Stimulated activated naive B cell treated with anti-CD40 and anti-IgM and Interleukin-4, amounts not matched to agents 10 μg/mL and 1 μg/mL and 100 μg/mL, for 72 hours (primary cell): ENCODE measurements at regions not wholly inside any gene's neighbourhood (a gene's known extent, or its start where the extent isn't known, plus 50 kb on each side); places are given as distances from the start of the nearest gene placed in this dataset.

Source experiments
- ATAC-seq, 2 donors: fragments of 150-1000 bp; cut with Tn5 transposase; replicated peaks; 2 replicates each; pipeline ENCODE4 v1.10.0; 2021; ENCODE audit warnings: moderate library complexity in 1 of 2
- DNase-seq: peaks from one replicate; pipeline ENCODE4 v3.0.0; 2021
- H3K27ac Mint-ChIP-seq: one replicate; pipeline ENCODE4 v1.8.0; 2022; ENCODE audit warnings: mild to moderate bottlenecking, mixed read lengths
- H3K27me3 Mint-ChIP-seq, 2 donors: one replicate each; pipeline ENCODE4 v1.8.0; 2022; ENCODE audit warnings: mixed read lengths in 2 of 2
- H3K36me3 Mint-ChIP-seq, 2 donors: one replicate each; pipeline ENCODE4 v1.8.0; 2022; ENCODE audit warnings: mixed read lengths in 2 of 2, mild to moderate bottlenecking in 1 of 2
- H3K4me1 Mint-ChIP-seq, 2 donors: one replicate each; pipeline ENCODE4 v1.8.0; 2022; ENCODE audit warnings: mixed read lengths in 2 of 2, mild to moderate bottlenecking in 1 of 2
- H3K4me3 Mint-ChIP-seq, 2 donors: one replicate each; pipeline ENCODE4 v1.8.0; 2022; ENCODE audit warnings: mild to moderate bottlenecking in 2 of 2, mixed read lengths in 2 of 2, moderate library complexity in 1 of 2
- H3K9me3 Mint-ChIP-seq, 2 donors: one replicate each; pipeline ENCODE4 v1.8.0; 2022; ENCODE audit warnings: mixed read lengths in 2 of 2, mild to moderate bottlenecking in 1 of 2

GRCh38 chr12:63220921-63221320 is 69.9 kb upstream of the AVPR1A start:
- no peaks in the 10 kb centered on the region for H3K36me3 Mint-ChIP-seq
- no peak overlapping the region for H3K4me3 Mint-ChIP-seq
- H3K27ac Mint-ChIP-seq: no peak overlapping the region
- peaks cover 0 to 2% of the 10 kb centered on the region in 2 donors for H3K9me3 Mint-ChIP-seq
- no peaks in the 10 kb centered on the region for H3K4me1 Mint-ChIP-seq
- ATAC-seq: no peak
- no peaks in the 10 kb centered on the region for H3K27me3 Mint-ChIP-seq
- DNase-seq: no peak

GRCh38 chr12:63212316-63212715 is 61.3 kb upstream of the AVPR1A start:
- H3K4me3 Mint-ChIP-seq: no peak overlapping the region
- ATAC-seq (no peak), DNase-seq (no peak)
- no peaks in the 10 kb centered on the region for H3K9me3 Mint-ChIP-seq
- no peaks in the 10 kb centered on the region for H3K4me1 Mint-ChIP-seq
- no peaks in the 10 kb centered on the region for H3K36me3 Mint-ChIP-seq
- H3K27me3 Mint-ChIP-seq: no peaks in the 10 kb centered on the region
- no peak overlapping the region for H3K27ac Mint-ChIP-seq

GRCh38 chr12:63208956-63209355 is 58.0 kb upstream of the AVPR1A start:
- no peak overlapping the region for H3K4me3 Mint-ChIP-seq

GRCh38 chr12:63206909-63207308 is 55.9 kb upstream of the AVPR1A start:
- no peak overlapping the region for H3K4me3 Mint-ChIP-seq
- no peaks in the 10 kb centered on the region for H3K4me1 Mint-ChIP-seq
- H3K9me3 Mint-ChIP-seq: no peaks in the 10 kb centered on the region
- ATAC-seq (no peak), DNase-seq (no peak)
- no peaks in the 10 kb centered on the region for H3K36me3 Mint-ChIP-seq
- H3K27me3 Mint-ChIP-seq: no peaks in the 10 kb centered on the region
- H3K27ac Mint-ChIP-seq: no peak overlapping the region

More at GRCh38 chr12:63208956-63209355, 58.0 kb upstream of the AVPR1A start:
- Mint-ChIP-seq H3K9me3 (no peaks in the 10 kb centered on the region), H3K36me3 (no peaks in the 10 kb centered on the region), H3K4me1 (no peaks in the 10 kb centered on the region), H3K27ac (no peak overlapping the region), H3K27me3 (no peaks in the 10 kb centered on the region)
- DNase-seq (no peak), ATAC-seq (no peak)

GRCh38 chr12:63206494-63206893 is 55.5 kb upstream of the AVPR1A start:
- no peak for ATAC-seq
- Mint-ChIP-seq H3K36me3 (no peaks in the 10 kb centered on the region), H3K27me3 (no peaks in the 10 kb centered on the region), H3K4me1 (no peaks in the 10 kb centered on the region), H3K9me3 (no peaks in the 10 kb centered on the region), H3K27ac (no peak overlapping the region), H3K4me3 (no peak overlapping the region)
- no peak for DNase-seq
